ENCODE measurements at regions not wholly inside any gene's neighbourhood (a gene's known extent, or its start where the extent isn't known, plus 50 kb on each side); places are given as distances from the start of the nearest gene placed in this dataset.

DNA sequence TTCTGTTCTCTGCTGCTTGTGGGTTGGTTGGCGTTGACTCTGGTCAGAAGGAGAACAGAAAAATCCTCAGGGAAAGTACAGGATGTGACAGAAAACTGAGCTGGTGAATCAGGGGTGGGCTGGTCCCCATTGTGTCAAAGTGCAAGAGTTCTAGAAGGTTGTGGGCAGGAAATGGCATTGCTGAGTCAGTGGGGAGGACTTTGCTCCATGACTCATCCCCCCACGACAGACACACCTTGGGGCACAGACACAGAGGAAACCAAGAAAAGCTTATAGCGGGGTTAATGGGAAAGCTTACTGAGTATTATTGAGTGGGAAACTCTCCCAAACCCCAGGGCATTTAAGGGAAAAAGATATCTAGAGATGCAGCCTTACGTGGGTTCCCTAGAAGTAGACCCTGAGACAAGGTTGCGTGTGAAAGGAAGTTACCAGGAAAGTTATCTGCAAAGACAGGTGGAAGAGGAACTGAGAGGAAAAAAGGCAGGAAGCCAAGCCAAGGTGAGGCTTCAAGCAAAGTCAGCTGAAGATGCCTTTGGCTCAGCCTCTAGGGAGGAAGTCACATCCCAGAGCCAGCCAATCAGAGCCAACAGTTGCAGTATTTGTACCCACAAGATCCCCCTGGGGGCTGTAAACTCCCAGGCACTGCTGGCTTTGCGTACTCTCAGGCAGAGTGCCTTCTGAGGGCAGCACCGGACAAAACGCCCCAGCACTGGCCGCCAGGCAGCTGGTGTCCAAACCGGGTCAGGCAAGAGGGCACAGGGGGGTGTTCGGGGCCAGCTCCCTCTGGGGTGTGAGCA, 86.4 kb downstream of the FOXL1 start:
- peak; percentile 89 for DNase-seq (ENCODE audit: low spot score)

DNA sequence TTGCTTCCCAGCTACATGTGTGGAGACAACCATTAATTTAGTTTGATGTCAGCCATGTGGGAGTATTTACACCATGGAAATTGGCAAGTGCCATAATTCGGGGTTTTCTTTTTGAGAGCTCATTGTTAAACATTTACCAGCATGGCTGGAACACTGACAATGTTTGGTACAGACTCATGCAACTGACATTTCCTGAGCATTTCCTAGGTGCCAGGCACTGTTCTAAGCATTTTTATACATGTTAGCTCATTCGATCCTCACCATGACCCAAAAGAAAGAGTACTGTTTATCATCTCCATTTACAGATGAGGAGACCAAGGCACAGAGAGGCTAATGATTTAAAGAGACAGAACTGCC, 86.9 kb downstream of the FOXL1 start:
- peak; percentile 11 for DNase-seq (ENCODE audit: low spot score)

- DNase-seq (ENCODE audit: low spot score) = no peak
These were observed 87.6 kb downstream of the FOXL1 start for GRCh38 chr16:86665929-86666328.

- no peak for DNase-seq (ENCODE audit: low spot score)
These were observed 88.7 kb downstream of the FOXL1 start for GRCh38 chr16:86667035-86667434.

DNA sequence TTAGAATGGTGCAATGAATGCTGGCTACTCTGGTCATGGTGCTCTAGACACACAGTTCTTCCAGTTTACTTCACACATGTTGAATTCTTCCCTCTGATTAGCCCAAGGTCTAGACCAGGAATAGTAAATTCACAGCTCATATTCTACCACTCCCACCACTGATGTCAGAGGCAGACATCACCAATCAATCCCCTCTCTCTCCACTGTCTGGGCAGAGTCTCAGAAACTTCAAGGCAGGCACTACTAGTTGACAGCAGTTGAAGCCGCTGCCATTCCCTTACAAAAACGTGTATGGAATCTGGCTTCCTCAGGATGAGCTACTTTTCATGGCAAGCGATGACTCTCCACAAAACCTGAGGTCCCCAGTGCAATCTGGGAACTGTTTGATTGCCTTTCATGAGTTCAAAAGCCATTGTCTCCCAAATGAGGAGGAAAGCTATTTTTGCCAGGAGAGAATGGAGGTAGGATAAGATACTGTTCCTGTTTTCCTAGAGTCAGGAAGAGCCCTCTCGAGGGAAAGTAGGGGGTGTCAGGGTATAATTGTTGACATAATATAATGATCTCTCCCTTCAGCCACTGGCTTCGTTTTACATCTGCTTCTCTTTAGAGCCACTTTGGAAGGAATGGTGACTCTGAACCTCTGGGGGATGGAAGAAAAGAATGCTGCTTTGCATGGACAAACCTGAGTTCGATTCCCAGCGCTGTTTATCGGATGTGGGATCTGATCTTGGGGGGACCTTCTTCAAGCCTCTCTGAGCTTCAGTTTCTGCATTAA, 90.0 kb downstream of the FOXL1 start:
- peak; percentile 12 for DNase-seq (ENCODE audit: low spot score)

- DNase-seq (ENCODE audit: low spot score) = no peak
These were observed 91.0 kb downstream of the FOXL1 start for GRCh38 chr16:86669285-86669805.

DNA sequence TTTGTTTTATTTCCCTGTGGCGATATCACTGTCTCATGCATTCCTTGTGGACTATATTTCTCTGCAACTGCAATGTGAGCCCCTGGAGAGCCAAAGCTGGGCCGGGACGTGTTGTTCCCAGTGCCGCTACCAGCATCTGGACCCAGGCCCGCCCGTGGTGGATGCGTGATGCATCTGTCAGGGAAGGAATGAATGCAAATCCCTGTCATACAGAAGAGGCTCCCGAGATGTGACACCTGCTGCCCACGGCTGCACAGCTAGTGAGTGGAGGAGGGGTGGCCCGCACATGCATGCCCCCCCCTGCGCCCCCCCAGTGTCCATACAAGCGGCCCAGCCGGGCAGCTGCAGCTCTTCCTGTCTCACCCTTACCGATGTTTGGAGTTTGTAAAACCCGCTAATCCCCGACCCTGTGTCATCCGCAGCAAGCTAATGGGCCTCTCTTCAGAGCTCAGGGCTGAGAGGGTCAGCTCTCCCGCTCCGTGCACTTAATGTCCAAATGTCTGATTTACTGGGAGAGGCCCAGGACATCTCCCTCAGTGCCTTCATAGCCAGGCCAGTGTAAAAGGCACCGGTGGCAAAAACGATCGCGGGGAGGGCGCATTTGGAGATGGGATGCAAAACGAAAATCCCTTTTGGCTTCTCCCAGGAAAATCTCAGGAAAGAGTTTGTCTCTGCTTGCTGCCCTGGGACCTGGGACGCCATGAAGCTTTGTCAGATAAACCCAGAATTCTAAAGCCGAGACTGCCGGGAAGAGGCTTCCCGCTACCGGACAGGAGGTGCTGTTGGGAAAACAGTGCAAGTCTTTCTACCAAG, 91.8 kb downstream of the FOXL1 start:
- DNase-seq (ENCODE audit: low spot score) = no peak

DNA sequence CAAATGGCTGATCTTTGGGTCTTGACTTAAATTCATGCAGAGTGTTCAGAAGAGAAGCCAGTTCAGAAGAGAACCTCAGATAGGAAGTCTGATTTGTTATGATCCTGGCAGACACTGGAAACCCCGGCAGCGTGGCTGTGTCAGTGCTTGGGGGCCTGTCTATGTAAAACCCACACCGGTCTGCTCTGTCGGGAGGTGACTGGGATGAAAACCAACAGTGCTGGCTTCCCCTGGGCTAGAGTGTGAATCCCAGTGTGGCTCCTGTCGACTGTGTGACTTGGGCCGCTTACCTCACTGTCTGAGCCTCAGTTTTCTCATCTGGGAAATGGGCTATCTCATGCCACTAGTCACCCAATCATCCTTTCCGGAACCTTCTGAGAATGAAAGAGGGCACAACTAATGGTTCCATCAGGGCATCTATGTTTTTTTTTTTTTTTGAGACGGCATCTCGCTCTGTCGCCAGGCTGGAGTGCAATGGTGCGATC, 92.4 kb downstream of the FOXL1 start:
- no peak for DNase-seq (ENCODE audit: low spot score)

DNA sequence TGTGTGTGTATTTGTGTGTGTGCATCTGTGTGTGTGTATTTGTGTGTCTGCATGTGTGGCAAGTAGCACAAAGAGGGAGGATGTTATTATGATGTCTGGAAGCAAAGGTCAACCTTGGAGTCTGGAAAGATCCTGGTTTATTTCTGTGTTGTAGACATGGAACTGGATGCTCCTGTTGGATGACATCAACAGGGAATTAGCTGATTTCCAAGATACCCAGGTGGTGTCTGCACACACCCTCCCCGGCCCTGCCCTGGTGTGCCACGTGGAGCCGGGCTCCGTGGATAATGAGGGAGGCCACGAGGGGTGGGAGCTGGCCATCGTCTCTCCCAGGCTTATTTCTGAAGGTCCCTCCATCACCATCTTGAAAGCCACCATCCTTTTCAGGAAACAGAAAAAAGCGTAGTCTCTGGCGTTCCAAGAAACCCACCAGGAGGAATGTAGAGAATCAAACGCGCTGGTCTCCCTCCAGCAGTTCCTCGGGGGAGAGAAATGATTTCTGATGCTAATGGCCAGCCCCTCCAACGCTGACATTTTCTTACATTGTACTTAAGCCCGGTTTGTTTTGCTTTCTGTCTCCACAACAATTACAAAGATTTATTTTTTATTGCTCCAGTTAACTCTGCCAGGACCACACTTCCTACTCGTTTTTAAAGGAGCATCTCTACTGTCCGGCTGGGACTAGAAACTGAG, 93.3 kb downstream of the FOXL1 start:
- no peak for DNase-seq (ENCODE audit: low spot score)

DNA sequence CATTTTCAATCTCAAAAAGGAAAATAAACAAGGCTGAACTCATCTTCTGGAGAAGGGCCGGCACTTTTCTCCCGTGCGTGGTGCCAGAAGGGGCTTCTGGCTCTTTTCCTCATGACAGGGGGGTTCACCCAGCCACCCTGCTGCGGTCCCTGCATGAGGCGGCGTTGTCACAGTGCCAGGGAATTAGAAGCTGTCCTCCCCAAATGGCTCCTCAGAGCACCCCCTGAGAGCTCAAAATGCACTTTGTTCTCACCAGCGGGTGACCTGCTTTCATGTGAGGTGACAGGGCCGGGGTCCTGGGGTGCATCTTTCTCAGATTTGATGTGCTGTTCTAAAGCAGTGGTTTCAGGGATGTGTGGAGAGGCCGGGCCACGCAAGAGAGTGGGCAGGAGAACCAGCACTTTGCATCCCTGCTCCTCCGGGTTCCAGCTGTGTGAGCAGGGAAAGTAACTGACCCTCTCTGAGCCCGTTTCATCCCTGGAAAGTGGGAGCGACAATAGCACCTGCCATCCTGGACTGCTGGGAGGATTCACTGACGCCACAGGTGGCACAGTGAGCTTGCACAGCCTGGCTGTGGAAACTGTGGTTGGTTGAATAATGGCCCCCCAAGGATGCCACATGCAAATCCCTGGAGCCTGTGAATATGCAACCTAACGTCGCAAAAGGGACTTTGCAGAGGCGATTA, 94.0 kb downstream of the FOXL1 start:
- DNase-seq (ENCODE audit: low spot score) = no peak

DNA sequence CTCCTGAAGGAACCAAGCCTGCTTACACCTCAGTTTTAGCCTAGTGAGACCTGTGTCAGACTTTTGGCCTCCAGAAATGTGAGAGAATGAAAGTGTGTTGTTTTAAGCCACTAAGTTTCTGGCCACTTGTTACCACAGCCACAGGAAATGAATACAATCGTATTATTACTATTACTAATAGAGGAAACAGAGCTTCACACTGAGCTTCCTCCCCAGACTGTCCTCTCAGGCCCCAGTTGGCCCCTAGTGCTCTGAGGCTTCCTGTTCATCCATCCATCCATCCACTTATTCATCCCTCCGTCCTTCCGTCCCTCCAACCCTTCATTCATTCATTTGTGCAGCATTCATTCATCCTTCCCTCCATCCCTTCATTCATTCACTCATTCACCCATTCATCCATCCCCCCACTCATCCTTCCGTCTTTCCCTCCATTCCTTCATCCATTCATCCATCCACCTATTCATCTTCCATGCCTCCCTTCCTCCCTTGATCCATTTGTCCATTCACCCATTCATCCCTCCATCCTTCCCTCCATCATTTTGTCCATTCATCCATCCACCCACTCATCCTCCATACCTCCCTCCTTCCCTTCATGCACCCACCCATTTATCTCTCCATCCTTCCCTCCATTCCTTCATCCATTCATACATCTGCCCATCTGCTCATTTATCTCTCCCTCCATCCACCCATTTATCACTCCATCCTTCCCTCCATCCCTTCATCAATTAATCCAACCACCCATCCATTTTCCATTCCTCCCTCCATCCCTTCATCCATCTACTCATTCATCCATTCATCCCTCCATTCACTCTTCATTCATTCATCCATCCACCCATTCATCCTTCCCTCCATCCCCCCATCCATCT, 95.0 kb downstream of the FOXL1 start:
- no peak for DNase-seq (ENCODE audit: low spot score)

GRCh38 chr16:86673956-86674453, 95.7 kb downstream of the FOXL1 start:
- DNase-seq (ENCODE audit: low spot score) = no peak

DNA sequence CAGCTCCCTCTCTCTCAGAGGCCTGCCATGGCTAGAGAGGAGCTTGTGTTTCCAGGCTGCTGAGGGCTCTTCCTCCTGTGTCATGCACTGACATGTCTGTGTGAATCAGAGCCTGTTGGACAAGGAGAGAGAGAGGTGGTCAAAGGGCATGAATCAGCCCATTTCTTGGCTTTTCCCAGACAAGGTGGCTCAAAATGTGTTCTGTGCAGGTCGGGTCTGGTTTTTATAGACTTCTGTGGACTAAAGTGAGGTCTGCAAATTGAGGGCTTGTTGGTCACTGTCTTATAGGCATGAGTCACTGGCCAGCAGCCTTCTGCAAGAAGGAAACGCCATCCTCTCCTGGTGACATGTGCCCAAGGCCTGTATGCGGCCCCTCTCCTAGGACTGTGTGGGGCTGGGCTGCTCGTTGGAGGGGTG, 97.9 kb downstream of the FOXL1 start:
- peak; percentile 34 for DNase-seq (ENCODE audit: low spot score)

GRCh38 chr16:86679490-86679889, 101.1 kb downstream of the FOXL1 start:
- DNase-seq (ENCODE audit: low spot score) = no peak

- no peak for DNase-seq (ENCODE audit: low spot score)
These were observed 101.8 kb downstream of the FOXL1 start for GRCh38 chr16:86680162-86680561.

GRCh38 chr16:86680661-86681030, 102.3 kb downstream of the FOXL1 start:
- no peak for DNase-seq (ENCODE audit: low spot score)

- DNase-seq (ENCODE audit: low spot score) = no peak
These were observed 102.8 kb downstream of the FOXL1 start for GRCh38 chr16:86681031-86681756.

DNA sequence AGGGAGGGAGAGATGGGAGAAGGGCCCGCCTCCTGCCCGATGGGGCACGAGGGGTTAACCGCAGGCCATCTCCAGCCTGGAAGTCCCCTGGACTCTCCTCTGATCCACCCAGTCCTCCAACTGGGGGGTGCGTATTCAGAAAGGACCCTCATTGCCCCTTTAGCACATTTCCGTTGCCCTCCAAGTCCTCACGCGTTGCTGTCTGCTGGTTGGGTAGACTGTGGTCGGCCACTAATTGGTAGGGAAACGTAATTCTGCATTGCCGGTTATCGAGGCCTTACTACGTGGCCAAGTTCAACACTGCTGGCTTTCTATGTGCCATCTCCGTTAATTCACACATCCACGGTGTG, 103.4 kb downstream of the FOXL1 start:
- no peak for DNase-seq (ENCODE audit: low spot score)

DNA sequence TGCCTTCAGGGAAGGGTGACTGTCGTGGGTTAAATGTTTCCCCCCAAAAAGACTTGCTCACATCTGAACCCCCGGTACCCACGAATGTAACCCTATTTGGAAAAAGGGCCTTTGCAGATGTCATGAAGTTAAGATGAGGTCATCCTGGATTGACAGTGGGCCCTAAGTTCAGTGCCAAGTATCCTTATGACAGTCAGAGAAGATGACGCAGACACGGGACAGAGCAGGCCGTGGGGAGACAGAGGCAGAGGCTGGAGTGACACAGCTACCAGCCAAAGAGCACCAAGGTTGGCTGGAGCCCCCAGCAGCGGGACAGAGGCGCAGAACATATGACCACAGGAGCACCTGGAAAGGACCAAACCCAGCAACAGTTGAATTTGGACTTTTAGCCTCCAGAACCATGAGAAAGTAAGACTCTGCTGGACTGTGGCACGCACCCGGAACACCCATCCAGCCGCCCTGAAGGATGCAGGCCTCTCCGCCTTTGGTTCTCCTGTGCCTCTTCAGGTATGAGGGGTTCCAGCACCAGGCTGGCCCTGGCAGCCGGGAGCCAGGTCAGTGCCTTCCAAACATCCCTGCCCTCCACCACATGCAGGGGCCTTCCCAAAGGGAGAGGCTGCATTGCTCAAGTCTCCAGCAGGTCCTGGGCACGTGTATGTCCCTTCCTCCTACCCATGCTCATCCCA, 104.0 kb downstream of the FOXL1 start:
- no peak for DNase-seq (ENCODE audit: low spot score)

Measured in RKO (cell line).